OCI-LY7 (cell line): ENCODE measurements at regions not wholly inside any gene's neighbourhood (a gene's known extent, or its start where the extent isn't known, plus 50 kb on each side); places are given as distances from the start of the nearest gene placed in this dataset.

Experiments
- BruUV-seq: library from RNA; stranded (reverse); fragments of 400-500 nt; replicated peaks from 2 replicates; lab custom pipeline; 2021; lab: Mats Ljungman, UMichigan
- CTCF ChIA-PET: fragments of 300-600 bp; sonication (Branson Sonifier 250); formaldehyde crosslinking; loops from one replicate; lab custom pipeline; 2022; ENCODE audit warnings: antibody characterized with exemption; ENCODE audit not compliant: unreplicated experiment; lab: Charles Lee
- POLR2A ChIA-PET: fragments of 300-600 bp; sonication (Branson Sonifier 250); formaldehyde crosslinking; loops from one replicate; lab custom pipeline; 2022; ENCODE audit warnings: antibody characterized with exemption; lab: Charles Lee
- DNase-seq: peaks from one replicate; pipeline ENCODE4 v3.0.0-alpha.2; 2015; ENCODE audit warnings: low spot score
- H2AFZ ChIP-seq: fragments of 200-600 bp; sonication (generic), shearing (Covaris generic); 2 replicates; pipeline ENCODE4 v1.6.1; 2014; ENCODE audit warnings: mild to moderate bottlenecking, antibody characterized with exemption, low read length, moderate library complexity
- H3K27ac ChIP-seq: fragments of 200-600 bp; sonication (generic); 2 replicates; pipeline ENCODE4 v1.5.1; 2014; ENCODE audit warnings: mixed run types, low read depth, mild to moderate bottlenecking, moderate library complexity, low read length, inconsistent platforms; ENCODE audit not compliant: poor library complexity, severe bottlenecking
- H3K36me3 ChIP-seq: fragments of 200-600 bp; sonication (generic); 2 replicates; pipeline ENCODE4 v1.6.1; 2014; ENCODE audit warnings: mild to moderate bottlenecking, antibody characterized with exemption, low read length, moderate library complexity, mixed read lengths; ENCODE audit not compliant: insufficient read depth
- H3K4me1 ChIP-seq: fragments of 200-600 bp; sonication (generic); 2 replicates; pipeline ENCODE4 v1.5.1; 2014; ENCODE audit warnings: mild to moderate bottlenecking, low read length; ENCODE audit not compliant: insufficient read depth, poor library complexity, severe bottlenecking
- H3K4me2 ChIP-seq: fragments of 200-600 bp; sonication (generic); 2 replicates; pipeline ENCODE4 v1.6.1; 2014; ENCODE audit warnings: mild to moderate bottlenecking, low read length
- H3K4me3 ChIP-seq: fragments of 200-600 bp; sonication (generic); 2 replicates; pipeline ENCODE4 v1.5.1; 2014; ENCODE audit warnings: mild to moderate bottlenecking, low read depth, low read length; ENCODE audit not compliant: poor library complexity, severe bottlenecking
- H3K79me2 ChIP-seq: fragments of 200-600 bp; sonication (generic); 2 replicates; pipeline ENCODE4 v1.6.1; 2016; ENCODE audit warnings: low read depth, mild to moderate bottlenecking, low read length, moderate library complexity, mixed read lengths; ENCODE audit not compliant: insufficient read depth
- H3K9me2 ChIP-seq: fragments of 200-600 bp; sonication (generic); 2 replicates; pipeline ENCODE4 v1.6.1; 2016; ENCODE audit warnings: mild to moderate bottlenecking, low read length, mixed read lengths; ENCODE audit not compliant: insufficient read depth
- H3K9me3 ChIP-seq: fragments of 200-600 bp; sonication (generic); 2 replicates; pipeline ENCODE4 v1.6.1; 2014; ENCODE audit warnings: mild to moderate bottlenecking, mixed run types, low read length, mixed read lengths
- H4K20me1 ChIP-seq: fragments of 200-600 bp; sonication (generic); 2 replicates; pipeline ENCODE4 v1.6.1; 2014; ENCODE audit warnings: mild to moderate bottlenecking, antibody characterized with exemption, low read length, moderate library complexity, mixed read lengths; ENCODE audit not compliant: insufficient read depth
- CTCF ChIP-seq: fragments of 200-600 bp; sonication (generic); conservative IDR thresholded peaks from 2 replicates; pipeline ENCODE4 v1.5.1; 2014; ENCODE audit warnings: mild to moderate bottlenecking, antibody characterized with exemption, low read length, moderate library complexity, mixed read lengths
- EZH2phosphoT487 ChIP-seq: fragments of 200-600 bp; sonication (generic); IDR thresholded peaks from 2 replicates; pipeline ENCODE4 v1.6.1; 2018; ENCODE audit warnings: low read depth, borderline replicate concordance, mild to moderate bottlenecking, mixed run types, antibody characterized with exemption, low read length, moderate library complexity, mixed read lengths
- intact Hi-C: fragments of 100-400 bp; cut with micrococcal nuclease; formaldehyde crosslinking; loops from one replicate; pipeline ENCODE4 v1.10.0; 2022; ENCODE audit not compliant: unreplicated experiment

DNA sequence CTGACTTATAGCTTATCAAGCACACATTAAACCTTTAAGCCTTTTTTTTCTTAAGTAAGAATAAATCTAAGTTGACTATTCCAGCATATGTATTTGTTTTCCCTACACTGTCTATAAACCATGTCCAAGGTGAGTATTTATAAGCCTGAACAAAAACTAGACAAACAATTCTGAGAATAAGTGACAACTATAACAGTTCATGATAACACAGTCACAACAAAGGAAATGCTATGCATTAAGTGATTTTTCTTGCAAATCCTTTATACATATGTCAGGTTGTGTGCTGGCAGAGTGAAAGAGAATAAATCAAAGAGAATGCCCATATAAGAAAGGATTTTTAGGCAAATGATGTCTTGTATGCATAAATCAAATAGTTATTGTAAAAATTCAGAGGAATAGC lies 408.8 kb upstream of the KIF2A start:
- Histone ChIP-seq H3K27ac (no peak overlapping the region), H3K9me3 (no peaks in the 10 kb centered on the region), H3K9me2 (no peaks in the 10 kb centered on the region), H2AFZ (no peak overlapping the region), H3K79me2 (no peaks in the 10 kb centered on the region), H3K4me3 (no peak overlapping the region), H3K4me2 (no peak overlapping the region), H3K4me1 (no peaks in the 10 kb centered on the region), H4K20me1 (no peaks in the 10 kb centered on the region), H3K36me3 (no peaks in the 10 kb centered on the region)
- DNase-seq = no peak
- no TSS peak for BruUV-seq
- no peak for TF ChIP-seq CTCF
- no peak for TF ChIP-seq EZH2phosphoT487
- intact Hi-C loops = no loop called here
- ChIA-PET CTCF (no interaction called here), POLR2A (no interaction called here)

DNA sequence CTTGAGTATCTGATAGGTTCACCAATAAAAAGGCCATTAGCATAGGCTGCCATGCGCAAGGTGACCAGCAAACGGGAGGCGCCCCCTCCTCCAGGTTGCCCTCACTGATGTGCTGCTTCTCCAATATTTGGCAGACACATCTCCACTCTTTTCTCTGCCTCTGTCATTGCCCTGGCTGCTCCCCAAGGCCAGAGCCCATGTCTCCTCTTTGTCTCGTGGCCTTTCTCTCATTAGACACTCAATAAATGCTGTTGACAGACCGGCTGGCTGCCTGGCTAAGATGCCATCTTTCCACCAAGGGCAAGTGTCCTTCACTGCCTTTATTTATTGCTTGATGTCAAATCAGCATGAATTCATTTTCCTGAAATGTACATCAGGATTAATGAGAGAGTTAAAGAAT lies 404.0 kb upstream of the KIF2A start:
- CTCF ChIA-PET = no interaction called here
- Histone ChIP-seq H3K9me2 (no peaks in the 10 kb centered on the region), H3K79me2 (no peaks in the 10 kb centered on the region), H3K4me2 (no peak overlapping the region), H3K9me3 (no peaks in the 10 kb centered on the region), H2AFZ (no peak overlapping the region), H3K4me3 (no peak overlapping the region), H3K4me1 (no peaks in the 10 kb centered on the region), H3K27ac (no peak overlapping the region), H4K20me1 (no peaks in the 10 kb centered on the region), H3K36me3 (no peaks in the 10 kb centered on the region)
- intact Hi-C loops = no loop called here
- POLR2A ChIA-PET = no interaction called here
- DNase-seq = no peak
- TF ChIP-seq CTCF = no peak
- TF ChIP-seq EZH2phosphoT487 = no peak
- no TSS peak for BruUV-seq

GRCh38 chr5:61904730-61905129 lies 401.3 kb upstream of the KIF2A start:
- Histone ChIP-seq H3K4me2 (no peak overlapping the region), H3K9me3 (no peaks in the 10 kb centered on the region), H3K79me2 (no peaks in the 10 kb centered on the region), H3K4me1 (no peaks in the 10 kb centered on the region), H3K9me2 (no peaks in the 10 kb centered on the region), H4K20me1 (no peaks in the 10 kb centered on the region), H3K27ac (no peak overlapping the region), H3K4me3 (no peak overlapping the region), H3K36me3 (no peaks in the 10 kb centered on the region), H2AFZ (no peak overlapping the region)
- CTCF ChIA-PET = no interaction called here
- BruUV-seq = no TSS peak
- POLR2A ChIA-PET = no interaction called here
- no peak for TF ChIP-seq EZH2phosphoT487
- no peak for TF ChIP-seq CTCF
- no peak for DNase-seq
- intact Hi-C loops = no loop called here
